Activated CD4-positive, alpha-beta T cell treated with anti-CD3 and anti-CD28 coated beads for 4 hours (primary cell): ENCODE measurements at regions not wholly inside any gene's neighbourhood (a gene's known extent, or its start where the extent isn't known, plus 50 kb on each side); places are given as distances from the start of the nearest gene placed in this dataset.

Experiments
- DNase-seq, 2 donors: peaks; one replicate each; pipeline ENCODE4 v3.0.0-alpha.2; 2020

- no peak for DNase-seq
These were observed 321.5 kb upstream of the CHD6 start for GRCh38 chr20:41939659-41940058.

DNA sequence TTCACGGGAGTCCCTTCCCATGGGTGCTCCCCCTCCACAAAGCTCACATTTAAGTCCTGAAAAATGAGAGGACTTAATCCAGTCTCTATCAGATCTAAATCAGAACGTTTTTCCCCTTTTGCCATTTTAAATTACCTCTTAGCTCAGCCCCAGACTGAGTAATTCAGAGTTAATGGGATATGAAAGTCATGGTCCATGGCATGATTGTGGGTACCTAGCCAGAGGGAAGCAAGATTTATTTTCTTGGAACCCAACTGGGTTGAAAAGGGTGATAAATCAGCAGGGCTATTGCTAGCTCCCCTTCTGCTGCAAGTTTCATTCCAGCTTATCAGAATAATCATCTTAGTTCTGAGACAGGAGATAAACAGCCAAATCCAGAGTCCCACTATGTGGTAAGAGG, 320.2 kb upstream of the CHD6 start:
- DNase-seq = no peak

DNA sequence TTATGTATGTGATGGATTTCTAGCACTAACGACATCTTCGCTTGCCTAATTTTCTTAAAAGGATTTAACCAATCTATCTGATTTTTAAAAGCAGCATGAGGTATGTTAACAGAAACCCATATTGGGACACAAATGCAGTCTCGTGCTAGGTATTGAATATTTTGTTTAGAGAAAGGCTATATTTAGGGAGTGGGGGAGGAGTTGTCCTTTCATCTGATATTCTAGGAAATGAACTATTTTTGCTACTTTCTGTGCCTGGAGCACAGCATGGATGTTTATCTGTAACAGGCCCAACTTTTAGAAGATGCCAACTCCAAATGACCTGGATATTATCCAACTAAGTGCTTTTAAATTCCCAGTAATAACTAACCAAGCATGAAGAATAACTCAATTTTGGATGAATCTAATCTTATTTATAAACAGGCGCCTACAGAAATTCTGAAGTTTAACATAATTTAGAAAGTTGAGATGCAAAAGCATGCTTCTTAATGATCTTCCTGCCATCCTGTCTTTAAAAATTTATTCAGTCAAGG, 317.1 kb upstream of the CHD6 start:
- DNase-seq = no peak

- no peak for DNase-seq
These were observed 314.3 kb upstream of the CHD6 start for GRCh38 chr20:41932431-41932830.

GRCh38 chr20:41927655-41928054, 309.5 kb upstream of the CHD6 start:
- DNase-seq = no peak

DNA sequence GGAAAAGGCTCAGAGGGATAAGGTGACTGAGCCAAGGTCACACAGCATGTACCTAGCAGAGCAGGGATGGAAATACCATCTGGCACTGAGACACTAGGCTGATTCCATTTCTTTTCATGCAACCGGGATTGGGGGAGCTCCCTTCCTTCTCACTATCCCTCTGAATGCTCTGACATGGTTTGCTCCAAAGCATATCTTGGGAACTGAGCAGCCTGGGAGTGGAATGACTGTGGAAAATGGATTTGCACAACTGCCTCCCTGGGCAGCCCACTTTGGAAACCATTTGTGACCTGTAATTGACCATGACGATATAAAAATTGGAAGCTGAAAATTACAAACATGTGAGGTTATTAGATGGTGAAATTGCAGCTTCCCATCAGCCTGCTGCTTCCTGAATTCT, 309.0 kb upstream of the CHD6 start:
- DNase-seq = no peak

DNA sequence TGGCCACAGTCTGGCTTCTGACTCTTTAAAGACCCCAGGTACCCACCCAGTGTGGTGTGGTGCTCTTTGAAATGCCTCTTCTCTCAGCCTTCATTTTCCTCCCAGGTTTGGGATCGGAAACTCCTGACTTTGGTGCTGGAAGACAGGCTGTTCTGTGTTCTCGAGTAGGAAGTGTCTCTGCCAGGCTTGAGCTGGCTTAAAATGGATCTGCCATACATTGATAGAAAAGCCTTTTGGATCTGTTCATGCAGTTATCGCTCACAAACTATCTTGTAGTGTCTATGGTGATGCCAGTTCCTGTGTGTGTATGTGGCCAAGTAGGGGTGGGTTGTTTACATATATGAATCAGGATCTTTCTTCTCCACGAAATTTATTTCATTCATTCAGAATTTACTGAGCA, 307.3 kb upstream of the CHD6 start:
- no peak for DNase-seq

DNA sequence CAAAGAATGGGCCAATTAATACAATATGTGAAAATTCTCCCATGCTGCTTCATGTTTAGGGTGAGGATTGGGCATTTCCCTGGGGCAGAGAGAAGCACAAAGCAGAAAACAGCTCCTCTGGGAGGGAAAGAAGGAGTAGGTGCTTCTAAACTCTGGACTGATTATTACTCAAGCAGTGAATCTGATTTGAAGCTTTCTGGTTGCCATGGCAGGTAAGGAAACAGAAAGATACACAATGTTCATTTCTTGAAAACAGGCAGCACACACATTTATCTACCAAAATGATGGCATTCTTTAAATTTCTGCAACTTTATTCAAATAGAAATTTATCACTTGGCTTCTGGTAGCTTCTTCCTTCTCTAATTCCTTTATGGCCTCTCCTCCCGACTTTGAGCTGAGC, 305.4 kb upstream of the CHD6 start:
- no peak for DNase-seq

DNA sequence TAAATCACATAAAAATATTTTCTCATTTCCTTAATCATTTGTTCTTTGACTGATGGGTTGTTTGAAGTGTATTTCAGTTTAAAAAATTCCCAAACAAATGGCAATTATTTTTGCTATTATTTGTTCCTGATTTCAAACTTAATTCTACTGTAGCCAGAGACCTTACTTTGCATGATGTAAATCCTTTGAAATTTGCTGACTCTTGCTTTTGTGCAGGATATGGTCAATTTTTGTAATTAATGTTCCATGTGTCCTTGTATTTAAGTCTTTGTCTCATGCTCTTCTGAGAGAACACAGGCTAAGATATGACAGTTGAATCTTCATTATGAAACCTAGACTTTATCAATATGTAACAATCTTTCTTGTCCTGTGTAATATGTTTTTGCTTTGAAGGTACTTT, 295.0 kb upstream of the CHD6 start:
- DNase-seq = no peak

GRCh38 chr20:41910558-41910957, 292.4 kb upstream of the CHD6 start:
- DNase-seq = no peak

DNA sequence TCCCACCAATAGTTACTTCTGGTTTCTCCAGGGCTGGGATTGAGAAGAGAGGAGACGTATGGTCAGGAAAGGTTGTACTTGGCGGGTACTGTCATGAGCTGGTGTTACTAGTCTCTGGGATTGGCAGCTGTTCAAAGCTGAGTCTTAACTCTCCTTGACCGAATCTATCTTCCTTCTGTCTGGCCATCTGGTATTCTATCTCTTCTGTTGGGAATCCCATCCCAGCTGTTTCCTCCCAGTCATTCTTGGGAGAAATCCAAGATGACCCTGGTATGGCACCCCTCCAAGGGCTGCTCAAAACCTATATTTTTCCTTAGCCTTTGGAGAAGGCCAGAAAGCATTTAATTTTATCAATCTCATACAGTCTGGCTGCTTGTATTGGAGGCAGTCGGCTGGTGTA, 287.0 kb upstream of the CHD6 start:
- DNase-seq = no peak

DNA sequence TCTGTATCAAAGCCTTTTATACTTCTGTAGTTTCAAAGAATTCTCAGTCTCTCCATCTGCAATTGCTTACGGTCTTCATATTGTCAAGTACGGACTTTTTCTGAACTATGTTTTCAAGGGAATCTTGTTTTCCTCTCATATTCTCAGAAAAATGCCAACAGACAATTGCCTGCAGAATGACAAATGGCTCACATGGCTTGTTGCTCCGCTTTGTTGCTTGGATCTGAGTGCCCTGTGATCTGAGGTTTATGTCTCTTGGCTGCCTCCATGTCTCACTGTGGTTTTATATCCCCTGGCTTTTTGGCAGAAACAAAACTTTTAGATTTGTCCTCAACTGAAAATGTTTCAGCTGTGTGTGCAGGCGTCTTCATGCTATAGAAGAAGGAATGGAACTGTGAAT, 285.4 kb upstream of the CHD6 start:
- no peak for DNase-seq

- no peak for DNase-seq
These were observed 284.2 kb upstream of the CHD6 start for GRCh38 chr20:41902346-41902745.

- no peak for DNase-seq
These were observed 282.1 kb upstream of the CHD6 start for GRCh38 chr20:41900201-41900691.

GRCh38 chr20:41897708-41898107, 279.5 kb upstream of the CHD6 start:
- DNase-seq = no peak

DNA sequence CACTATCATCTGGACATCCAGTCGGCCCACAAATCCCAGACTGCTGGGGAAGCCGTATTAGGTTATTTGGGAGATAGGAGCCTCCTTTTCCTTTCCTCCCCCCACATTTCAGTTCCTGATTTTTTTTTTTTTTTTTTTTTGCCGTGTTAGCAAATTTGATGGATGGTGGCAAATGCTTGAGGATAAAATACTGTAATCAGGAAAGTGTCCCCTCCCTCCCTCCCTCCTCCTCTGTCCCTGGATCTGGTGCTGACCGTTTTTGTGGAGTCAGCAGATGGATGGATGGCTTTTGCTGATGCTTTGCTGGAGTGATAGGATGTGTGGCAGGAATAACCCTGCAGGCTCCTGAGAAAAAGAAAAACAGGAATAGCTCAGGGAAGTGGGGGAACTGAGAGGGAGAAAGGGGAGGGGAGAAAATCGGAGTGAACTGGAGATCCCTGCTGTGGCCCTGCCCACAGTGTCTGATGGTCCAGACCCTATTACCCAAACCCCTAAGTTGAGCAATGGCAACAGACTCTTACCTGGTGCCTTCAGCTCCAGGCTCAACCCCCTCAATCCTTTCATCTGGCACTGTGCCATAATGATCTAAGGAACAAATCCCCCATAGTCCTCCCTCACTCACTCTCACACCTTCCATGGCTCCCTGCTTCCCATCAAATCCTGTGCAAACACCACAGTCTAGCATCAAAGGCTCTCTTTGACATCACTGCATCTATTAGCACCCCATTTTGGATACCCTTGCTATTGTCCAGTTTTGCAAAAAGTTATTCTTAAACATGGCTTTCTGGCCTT, 277.3 kb upstream of the CHD6 start:
- DNase-seq = no peak

- DNase-seq = no peak
These were observed 276.2 kb upstream of the CHD6 start for GRCh38 chr20:41894255-41894963.

DNA sequence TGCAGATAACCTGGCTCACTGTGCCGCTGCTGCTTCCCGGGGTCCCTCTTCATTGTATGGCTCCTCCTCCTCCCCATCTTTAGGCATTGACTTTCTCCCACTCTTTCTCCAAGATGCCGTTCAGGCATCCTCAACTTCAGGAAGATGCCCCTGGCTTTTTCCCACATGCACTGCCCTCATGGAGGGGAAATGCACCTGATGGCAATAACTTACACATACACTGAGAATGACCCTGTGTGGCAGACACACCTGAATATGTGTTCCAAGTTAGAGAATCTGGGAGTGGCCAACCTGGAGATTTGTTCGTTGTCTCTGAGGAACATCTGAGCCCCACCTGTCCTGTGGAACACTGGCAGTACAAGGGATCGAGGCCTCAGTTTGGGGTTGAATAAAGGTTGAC, 273.9 kb upstream of the CHD6 start:
- DNase-seq = no peak

GRCh38 chr20:41889844-41890224, 271.7 kb upstream of the CHD6 start:
- no peak for DNase-seq

DNA sequence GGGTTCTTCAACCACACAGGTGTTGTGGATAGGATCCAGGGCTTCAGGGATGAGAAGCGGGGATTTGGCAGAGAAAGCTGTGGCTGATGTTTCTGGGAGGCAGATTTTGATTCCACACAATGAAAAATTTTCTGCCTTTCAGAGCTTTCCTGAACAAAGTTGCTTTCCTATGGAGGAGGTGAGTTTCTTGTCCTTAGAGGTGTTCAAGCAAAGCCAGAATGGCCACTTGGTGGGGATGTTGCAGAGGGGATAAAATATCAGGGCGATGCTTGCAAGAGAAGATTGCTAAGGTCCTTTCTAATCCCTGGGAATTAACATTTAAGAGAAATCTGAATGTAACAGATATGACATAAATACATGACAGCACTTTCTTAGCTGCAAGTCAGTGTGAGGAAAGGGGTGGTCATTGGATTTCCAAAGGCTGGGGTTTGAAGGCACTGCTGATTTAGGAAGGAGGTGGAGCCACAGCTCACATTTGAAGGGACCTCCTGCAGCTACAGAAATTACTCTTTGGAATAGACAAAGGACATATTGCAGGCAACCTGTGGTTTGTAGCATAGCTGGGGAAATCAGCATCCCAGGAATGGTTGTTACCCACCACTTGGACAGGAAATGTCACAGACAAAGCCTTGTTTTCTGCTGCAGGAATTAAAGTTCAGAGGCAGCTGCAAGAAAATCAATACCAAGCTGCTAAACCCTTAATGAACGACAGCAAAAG, 271.1 kb upstream of the CHD6 start:
- DNase-seq = no peak

- DNase-seq = no peak
These were observed 270.3 kb upstream of the CHD6 start for GRCh38 chr20:41888434-41888833.

DNA sequence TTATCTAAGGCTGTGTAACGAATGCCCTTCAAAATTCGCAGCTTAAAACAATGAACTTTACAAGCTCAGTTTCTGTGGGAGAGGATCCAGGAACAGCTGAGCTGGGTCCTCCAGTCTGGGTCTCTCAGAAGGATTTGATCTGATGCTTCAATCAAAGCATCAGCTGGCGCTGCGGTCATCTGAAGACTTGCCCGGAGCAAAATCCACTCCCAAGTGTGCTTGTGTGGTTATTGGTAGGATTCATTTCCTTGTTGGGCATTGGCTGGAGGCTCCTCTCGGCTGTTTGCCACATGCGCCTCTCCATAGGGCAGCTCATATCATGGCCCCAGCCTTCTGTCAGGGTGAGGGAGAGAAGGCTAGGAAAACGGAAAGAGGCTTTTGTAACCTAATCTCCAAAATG, 269.3 kb upstream of the CHD6 start:
- DNase-seq = no peak

- DNase-seq = no peak
These were observed 263.4 kb upstream of the CHD6 start for GRCh38 chr20:41881466-41882046.
